Activated naive CD8-positive, alpha-beta T cell treated with anti-CD3 and anti-CD28 coated beads, Interleukin-2, amount 50 U/mL, for 24 hours (primary cell): ENCODE measurements at regions not wholly inside any gene's neighbourhood (a gene's known extent, or its start where the extent isn't known, plus 50 kb on each side); places are given as distances from the start of the nearest gene placed in this dataset.

Experiments used
- ATAC-seq: fragments of 150-1000 bp; cut with Tn5 transposase; one replicate; pipeline ENCODE4 v1.10.0; 2021
- DNase-seq: peaks from one replicate; pipeline ENCODE4 v3.0.0; 2021
- H3K27ac Mint-ChIP-seq: one replicate; pipeline ENCODE4 v1.8.0; 2021; ENCODE audit warnings: mild to moderate bottlenecking, mixed read lengths
- H3K27me3 Mint-ChIP-seq: one replicate; pipeline ENCODE4 v1.8.0; 2021; ENCODE audit warnings: mixed read lengths
- H3K36me3 Mint-ChIP-seq: one replicate; pipeline ENCODE4 v1.8.0; 2021; ENCODE audit warnings: low read depth, mixed read lengths
- H3K4me1 Mint-ChIP-seq: one replicate; pipeline ENCODE4 v1.8.0; 2021; ENCODE audit warnings: mixed read lengths
- H3K4me3 Mint-ChIP-seq: one replicate; pipeline ENCODE4 v1.8.0; 2021; ENCODE audit warnings: mild to moderate bottlenecking, moderate library complexity, mixed read lengths
- H3K9me3 Mint-ChIP-seq: one replicate; pipeline ENCODE4 v1.8.0; 2021; ENCODE audit warnings: mixed read lengths

DNA sequence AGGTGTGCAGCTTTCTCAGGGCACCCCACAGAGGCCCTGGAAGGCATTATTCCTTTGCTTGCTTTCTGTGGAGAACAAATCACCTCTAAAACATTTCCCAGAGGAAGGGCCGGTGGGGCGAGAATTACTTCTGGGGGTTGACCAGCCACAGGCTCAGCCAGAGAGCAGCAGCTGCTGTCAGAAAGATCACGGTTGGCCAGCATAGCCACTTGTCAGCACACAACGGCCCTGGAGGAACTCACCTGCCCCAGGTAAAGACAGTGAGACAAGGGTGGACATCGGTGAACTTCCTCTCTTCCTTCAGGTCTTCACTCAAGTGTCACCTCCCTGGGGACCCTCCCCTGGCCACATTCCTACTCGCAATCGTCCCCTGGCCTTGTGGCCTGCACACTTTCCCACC, 69.5 kb upstream of the CLDN14 start:
- H3K36me3 Mint-ChIP-seq: no peaks in the 10 kb centered on the region
- no peak for DNase-seq
- no peak overlapping the region for H3K27ac Mint-ChIP-seq
- H3K4me1 Mint-ChIP-seq: no peaks in the 10 kb centered on the region
- no peak overlapping the region for H3K4me3 Mint-ChIP-seq
- H3K9me3 Mint-ChIP-seq: no peaks in the 10 kb centered on the region
- peaks cover 7% of the 10 kb centered on the region for H3K27me3 Mint-ChIP-seq
- ATAC-seq: no peak

- H3K27me3 Mint-ChIP-seq: peaks cover 7% of the 10 kb centered on the region
- DNase-seq (no peak), ATAC-seq (no peak)
- no peaks in the 10 kb centered on the region for H3K36me3 Mint-ChIP-seq
- H3K4me3 Mint-ChIP-seq: no peak overlapping the region
- H3K27ac Mint-ChIP-seq: no peak overlapping the region
- no peaks in the 10 kb centered on the region for H3K4me1 Mint-ChIP-seq
- no peaks in the 10 kb centered on the region for H3K9me3 Mint-ChIP-seq
Measured at GRCh38 chr21:36550761-36551160, 70.8 kb upstream of the CLDN14 start.

GRCh38 chr21:36551321-36551720, 71.4 kb upstream of the CLDN14 start:
- ATAC-seq (no peak), DNase-seq (no peak)
- no peaks in the 10 kb centered on the region for H3K36me3 Mint-ChIP-seq
- no peaks in the 10 kb centered on the region for H3K9me3 Mint-ChIP-seq
- H3K27ac Mint-ChIP-seq: no peak overlapping the region
- no peaks in the 10 kb centered on the region for H3K4me1 Mint-ChIP-seq
- peaks cover 4% of the 10 kb centered on the region for H3K27me3 Mint-ChIP-seq
- no peak overlapping the region for H3K4me3 Mint-ChIP-seq

- Mint-ChIP-seq H3K4me1 (no peaks in the 10 kb centered on the region), H3K4me3 (no peak overlapping the region), H3K36me3 (no peaks in the 10 kb centered on the region), H3K27me3 (peaks cover 2% of the 10 kb centered on the region), H3K9me3 (no peaks in the 10 kb centered on the region), H3K27ac (no peak overlapping the region)
- DNase-seq (no peak), ATAC-seq (no peak)
Measured at GRCh38 chr21:36551731-36552433, 72.0 kb upstream of the CLDN14 start.

DNA sequence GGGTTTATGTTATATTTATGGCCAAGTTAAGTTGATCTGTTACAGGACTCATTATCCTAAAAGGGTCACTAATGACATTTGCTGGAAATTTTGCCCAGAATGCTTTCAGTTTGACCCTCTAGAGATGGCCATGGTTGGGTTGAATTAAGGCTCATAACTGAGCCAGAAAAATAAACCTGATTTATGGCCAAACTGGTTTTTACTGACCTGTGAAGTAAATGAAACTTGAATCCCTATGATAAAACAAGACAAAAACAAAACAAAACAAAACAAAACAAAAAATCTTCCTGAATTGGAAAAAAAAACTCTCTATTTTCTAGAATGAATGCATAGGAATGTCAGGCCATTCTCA, 72.5 kb upstream of the CLDN14 start:
- Mint-ChIP-seq H3K4me1 (no peaks in the 10 kb centered on the region), H3K27me3 (peaks cover 2% of the 10 kb centered on the region), H3K27ac (no peak overlapping the region), H3K4me3 (no peak overlapping the region), H3K36me3 (no peaks in the 10 kb centered on the region), H3K9me3 (no peaks in the 10 kb centered on the region)
- ATAC-seq (no peak), DNase-seq (no peak)

- no peak overlapping the region for H3K27ac Mint-ChIP-seq
- H3K36me3 Mint-ChIP-seq: no peaks in the 10 kb centered on the region
- peaks cover 2% of the 10 kb centered on the region for H3K27me3 Mint-ChIP-seq
- no peaks in the 10 kb centered on the region for H3K9me3 Mint-ChIP-seq
- H3K4me1 Mint-ChIP-seq: no peaks in the 10 kb centered on the region
- ATAC-seq (no peak), DNase-seq (no peak)
- H3K4me3 Mint-ChIP-seq: no peak overlapping the region
Measured at GRCh38 chr21:36553406-36553805, 73.5 kb upstream of the CLDN14 start.

DNA sequence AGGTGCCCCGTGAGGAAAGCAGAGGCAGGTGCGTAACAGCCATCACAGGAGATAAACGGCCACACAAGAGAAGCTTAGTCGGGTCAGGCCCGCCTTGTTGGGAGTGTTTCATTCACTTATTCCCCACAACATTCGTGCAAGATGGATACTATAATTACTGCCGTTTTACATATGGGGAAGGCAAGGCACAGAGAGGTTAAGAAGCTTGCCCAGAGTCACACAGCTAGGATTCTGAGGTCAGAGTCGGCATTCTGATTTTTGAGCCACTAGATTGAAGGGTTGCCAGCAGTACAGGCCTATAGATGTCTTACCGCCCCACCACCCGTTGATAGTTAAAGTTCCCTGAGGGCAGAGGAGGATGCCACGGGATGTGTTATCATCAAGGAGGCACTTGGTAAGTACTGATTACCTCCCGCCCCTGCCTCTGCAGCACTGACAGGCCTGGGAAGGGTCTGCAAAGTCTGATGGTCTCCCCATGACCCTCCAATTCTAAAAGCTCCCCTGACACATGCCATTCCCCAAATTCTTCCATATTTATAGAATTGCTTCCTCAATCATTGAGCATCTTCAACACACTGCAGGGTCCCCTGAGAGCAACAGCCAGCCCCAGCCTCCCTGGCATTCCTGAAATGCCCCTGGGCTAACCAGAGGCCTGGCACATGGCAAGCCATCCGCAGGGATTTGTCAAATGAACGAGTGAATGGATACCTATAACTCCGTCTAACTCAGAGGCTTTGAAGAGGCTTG, 74.7 kb upstream of the CLDN14 start:
- H3K27me3 Mint-ChIP-seq: no peaks in the 10 kb centered on the region
- DNase-seq (no peak), ATAC-seq (no peak)
- no peak overlapping the region for H3K27ac Mint-ChIP-seq
- H3K4me3 Mint-ChIP-seq: no peak overlapping the region
- no peaks in the 10 kb centered on the region for H3K4me1 Mint-ChIP-seq
- H3K36me3 Mint-ChIP-seq: no peaks in the 10 kb centered on the region
- no peaks in the 10 kb centered on the region for H3K9me3 Mint-ChIP-seq

DNA sequence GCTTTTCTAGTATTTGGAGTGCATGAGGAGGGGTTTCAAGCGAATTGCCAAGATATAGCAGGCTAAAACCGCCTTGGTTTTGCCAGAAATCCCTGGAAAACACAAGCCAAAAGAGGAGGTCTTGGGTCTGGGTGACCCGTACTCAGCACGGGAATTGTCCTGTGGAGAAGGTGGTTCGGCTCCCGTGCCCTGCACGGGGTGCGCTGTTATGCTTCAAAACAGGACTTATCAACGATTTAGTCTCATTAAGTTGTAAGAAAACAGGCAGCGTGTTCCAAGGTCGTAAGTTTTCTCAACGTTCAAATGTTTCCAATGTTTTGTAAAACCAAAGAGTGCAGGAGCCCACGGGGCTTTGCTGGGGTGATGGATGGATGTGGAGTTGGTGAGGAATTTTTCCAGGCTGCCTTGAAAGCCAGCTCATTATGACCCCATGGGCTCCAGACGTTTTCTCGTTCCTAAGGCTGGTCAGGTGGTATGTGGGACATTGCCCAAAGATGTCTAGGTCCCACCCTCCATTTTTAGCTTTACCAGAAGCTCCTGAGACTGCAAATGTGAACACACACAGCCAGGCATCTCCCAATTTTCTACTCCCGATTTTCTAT, 75.4 kb upstream of the CLDN14 start:
- H3K4me3 Mint-ChIP-seq: no peak overlapping the region

DNA sequence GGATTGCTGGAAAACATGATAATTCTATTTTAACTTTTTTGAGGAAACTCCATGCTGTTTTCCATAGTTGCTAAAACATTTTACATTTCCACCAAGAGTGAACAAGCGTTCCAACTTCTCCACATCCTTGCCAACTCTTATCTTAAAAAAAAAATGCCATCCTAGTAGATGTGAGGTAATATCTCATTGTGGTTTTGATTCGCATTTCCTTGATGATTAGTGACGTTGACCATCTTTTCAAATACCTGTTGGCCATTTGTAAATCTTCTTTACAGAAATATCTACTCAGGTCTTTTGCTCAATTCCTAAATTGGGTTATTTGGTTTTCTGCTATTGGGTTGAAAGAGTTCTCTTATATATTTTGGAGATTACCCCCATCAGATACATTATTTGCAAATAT, 77.4 kb upstream of the CLDN14 start:
- H3K36me3 Mint-ChIP-seq: no peaks in the 10 kb centered on the region
- no peak overlapping the region for H3K27ac Mint-ChIP-seq
- H3K4me3 Mint-ChIP-seq: no peak overlapping the region
- H3K4me1 Mint-ChIP-seq: no peaks in the 10 kb centered on the region
- DNase-seq: no peak
- no peaks in the 10 kb centered on the region for H3K9me3 Mint-ChIP-seq
- ATAC-seq: no peak
- H3K27me3 Mint-ChIP-seq: no peaks in the 10 kb centered on the region

More for the DNA sequence above, 75.4 kb upstream of the CLDN14 start:
- Mint-ChIP-seq H3K36me3 (no peaks in the 10 kb centered on the region), H3K4me1 (no peaks in the 10 kb centered on the region), H3K27me3 (no peaks in the 10 kb centered on the region), H3K9me3 (no peaks in the 10 kb centered on the region), H3K27ac (no peak overlapping the region)
- ATAC-seq (no peak), DNase-seq (no peak)

DNA sequence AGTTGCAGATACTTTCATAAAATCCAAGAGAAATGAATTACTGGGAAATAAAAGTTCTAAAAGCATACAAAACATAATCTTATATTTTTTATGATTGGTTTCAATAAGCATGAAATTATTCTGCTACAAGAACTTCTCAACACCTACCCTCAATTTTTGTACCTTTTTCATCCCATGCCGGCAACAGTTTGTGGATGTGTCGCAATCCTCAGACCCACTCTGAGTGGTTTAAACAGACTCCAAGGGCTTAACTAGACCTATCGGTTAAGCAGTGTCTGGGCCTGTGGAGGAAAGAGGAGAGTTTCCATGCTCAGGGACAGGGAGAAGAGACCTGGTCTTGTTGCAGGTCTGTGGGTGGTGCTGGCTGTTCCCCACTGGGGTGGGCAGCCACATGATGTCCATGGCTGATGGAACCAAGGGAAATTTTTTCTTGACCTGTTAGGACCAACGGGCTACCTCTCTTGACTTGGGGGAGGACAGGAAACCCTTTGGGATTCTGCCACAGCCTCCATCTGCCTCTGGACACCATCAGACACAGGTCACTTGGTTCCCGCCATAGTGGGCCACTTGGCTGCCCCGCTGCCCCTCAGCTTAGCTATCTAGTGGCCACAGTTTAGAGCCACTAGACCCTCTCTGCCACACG, 81.1 kb upstream of the CLDN14 start:
- Mint-ChIP-seq H3K36me3 (no peaks in the 10 kb centered on the region), H3K27me3 (no peaks in the 10 kb centered on the region), H3K4me3 (no peak overlapping the region), H3K9me3 (no peaks in the 10 kb centered on the region), H3K27ac (no peak overlapping the region), H3K4me1 (no peaks in the 10 kb centered on the region)
- DNase-seq (no peak), ATAC-seq (no peak)

DNA sequence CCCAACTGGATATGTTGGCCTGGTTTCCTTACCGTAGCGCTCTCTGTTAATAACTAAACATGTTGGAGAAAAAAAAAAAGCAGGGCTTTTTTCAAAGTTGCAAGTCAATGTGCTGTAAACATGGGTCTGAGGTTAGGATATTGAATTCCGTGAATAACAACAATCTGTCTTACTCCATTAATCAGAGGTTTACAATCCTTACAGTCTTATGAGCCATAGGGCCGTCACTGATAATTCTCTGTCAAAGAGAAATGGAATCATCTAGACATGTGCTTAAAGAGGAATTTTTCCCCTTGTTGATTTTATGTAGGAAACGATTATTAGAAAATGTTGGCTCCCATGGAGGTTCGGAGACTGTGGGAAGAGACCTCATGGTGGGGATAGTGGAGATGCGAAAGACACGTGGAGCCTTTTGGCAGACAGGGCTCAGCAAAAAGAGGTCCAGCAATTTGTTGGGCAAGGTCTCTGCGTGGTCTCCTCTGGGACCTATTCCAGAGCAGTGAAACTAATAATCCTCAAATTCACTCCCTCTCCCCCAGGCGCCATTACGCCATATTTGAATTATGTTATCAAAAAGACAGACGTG, 83.5 kb upstream of the CLDN14 start:
- H3K4me1 Mint-ChIP-seq: no peaks in the 10 kb centered on the region
- H3K4me3 Mint-ChIP-seq: no peak overlapping the region
- ATAC-seq: no peak
- H3K27ac Mint-ChIP-seq: no peak overlapping the region
- H3K36me3 Mint-ChIP-seq: no peaks in the 10 kb centered on the region
- no peaks in the 10 kb centered on the region for H3K27me3 Mint-ChIP-seq
- H3K9me3 Mint-ChIP-seq: no peaks in the 10 kb centered on the region
- no peak for DNase-seq

DNA sequence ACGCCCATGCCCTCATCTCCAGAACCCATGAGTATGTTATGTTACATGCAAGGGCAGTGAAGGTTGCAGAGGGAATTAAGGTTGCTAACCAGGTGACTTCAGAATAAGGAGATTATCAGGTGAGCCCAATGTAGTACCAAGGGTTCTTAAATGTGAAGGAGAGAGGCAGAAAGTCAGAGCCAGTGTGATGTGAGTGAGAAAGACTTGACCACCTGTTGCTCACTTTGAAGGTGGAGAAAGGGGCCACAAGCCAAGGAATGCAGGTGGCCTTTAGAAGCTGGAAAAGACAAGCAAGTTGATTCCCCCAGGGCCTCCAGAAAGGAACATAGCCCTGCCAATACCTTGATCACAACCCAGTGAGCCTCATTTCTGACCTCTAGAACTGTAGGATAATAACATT, 84.7 kb upstream of the CLDN14 start:
- ATAC-seq (no peak), DNase-seq (no peak)
- no peaks in the 10 kb centered on the region for H3K9me3 Mint-ChIP-seq
- H3K4me3 Mint-ChIP-seq: no peak overlapping the region
- no peaks in the 10 kb centered on the region for H3K36me3 Mint-ChIP-seq
- H3K4me1 Mint-ChIP-seq: no peaks in the 10 kb centered on the region
- no peak overlapping the region for H3K27ac Mint-ChIP-seq
- no peaks in the 10 kb centered on the region for H3K27me3 Mint-ChIP-seq

DNA sequence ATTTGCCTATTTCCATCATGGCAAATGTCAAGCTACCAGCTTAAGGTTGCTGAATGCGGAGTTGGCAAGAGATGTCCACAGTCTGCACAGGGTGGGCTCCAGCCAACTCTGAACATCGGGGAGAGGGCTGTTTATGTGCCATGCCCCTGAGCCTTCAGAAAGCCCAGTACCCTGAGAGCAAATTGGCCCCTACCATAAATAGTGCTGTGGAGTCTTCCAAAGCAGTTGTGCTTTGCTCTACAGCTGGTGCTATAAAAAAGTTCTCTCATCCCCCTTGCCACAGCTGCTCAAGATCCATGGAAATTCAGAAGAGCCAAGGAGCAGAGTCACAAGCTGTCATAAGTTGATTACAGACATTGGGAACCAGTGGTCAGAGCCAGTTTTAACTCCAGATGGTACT, 85.6 kb upstream of the CLDN14 start:
- peaks cover 3% of the 10 kb centered on the region for H3K27me3 Mint-ChIP-seq
- ATAC-seq (no peak), DNase-seq (no peak)
- H3K9me3 Mint-ChIP-seq: no peaks in the 10 kb centered on the region
- no peak overlapping the region for H3K4me3 Mint-ChIP-seq
- H3K4me1 Mint-ChIP-seq: no peaks in the 10 kb centered on the region
- H3K36me3 Mint-ChIP-seq: no peaks in the 10 kb centered on the region
- no peak overlapping the region for H3K27ac Mint-ChIP-seq

DNA sequence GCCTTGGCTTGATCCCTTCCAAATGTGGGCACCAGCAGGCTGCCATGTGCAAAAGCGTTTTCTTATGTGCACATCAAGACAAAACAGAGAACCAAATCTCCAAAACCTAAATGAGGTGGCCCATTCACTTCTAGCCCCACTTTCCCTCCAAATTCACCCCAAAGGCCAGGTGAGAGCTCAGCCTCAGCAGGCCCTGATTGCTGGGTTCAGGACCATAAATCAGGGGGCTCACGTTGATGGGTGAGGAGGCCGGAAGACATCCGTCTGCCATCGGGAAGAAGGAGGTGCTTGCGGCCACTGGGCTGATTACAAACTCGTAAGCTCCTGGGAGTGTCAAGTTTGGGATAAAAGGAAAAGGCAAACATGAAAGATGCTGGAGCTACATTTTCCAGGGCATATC, 86.7 kb upstream of the CLDN14 start:
- DNase-seq (no peak), ATAC-seq (no peak)
- Mint-ChIP-seq H3K4me3 (no peak overlapping the region), H3K4me1 (no peaks in the 10 kb centered on the region), H3K36me3 (no peaks in the 10 kb centered on the region), H3K27me3 (peaks cover 3% of the 10 kb centered on the region), H3K27ac (no peak overlapping the region), H3K9me3 (no peaks in the 10 kb centered on the region)
